GM12874 (cell line): ENCODE measurements at regions not wholly inside any gene's neighbourhood (a gene's known extent, or its start where the extent isn't known, plus 50 kb on each side); places are given as distances from the start of the nearest gene placed in this dataset.

Source experiments
- TF ChIP-seq, protein P1 (sequence below): IDR thresholded peaks from 2 replicates; pipeline ENCODE4 v1.5.1; 2011; ENCODE audit warnings: low read depth, mild to moderate bottlenecking, control low read depth, low read length, moderate library complexity; ENCODE audit not compliant: insufficient read depth

GRCh38 chr7:17689361-17689902, 250.9 kb downstream of the SNX13 start:
- TF ChIP-seq, protein P1, sequence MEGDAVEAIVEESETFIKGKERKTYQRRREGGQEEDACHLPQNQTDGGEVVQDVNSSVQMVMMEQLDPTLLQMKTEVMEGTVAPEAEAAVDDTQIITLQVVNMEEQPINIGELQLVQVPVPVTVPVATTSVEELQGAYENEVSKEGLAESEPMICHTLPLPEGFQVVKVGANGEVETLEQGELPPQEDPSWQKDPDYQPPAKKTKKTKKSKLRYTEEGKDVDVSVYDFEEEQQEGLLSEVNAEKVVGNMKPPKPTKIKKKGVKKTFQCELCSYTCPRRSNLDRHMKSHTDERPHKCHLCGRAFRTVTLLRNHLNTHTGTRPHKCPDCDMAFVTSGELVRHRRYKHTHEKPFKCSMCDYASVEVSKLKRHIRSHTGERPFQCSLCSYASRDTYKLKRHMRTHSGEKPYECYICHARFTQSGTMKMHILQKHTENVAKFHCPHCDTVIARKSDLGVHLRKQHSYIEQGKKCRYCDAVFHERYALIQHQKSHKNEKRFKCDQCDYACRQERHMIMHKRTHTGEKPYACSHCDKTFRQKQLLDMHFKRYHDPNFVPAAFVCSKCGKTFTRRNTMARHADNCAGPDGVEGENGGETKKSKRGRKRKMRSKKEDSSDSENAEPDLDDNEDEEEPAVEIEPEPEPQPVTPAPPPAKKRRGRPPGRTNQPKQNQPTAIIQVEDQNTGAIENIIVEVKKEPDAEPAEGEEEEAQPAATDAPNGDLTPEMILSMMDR, result no peak

DNA sequence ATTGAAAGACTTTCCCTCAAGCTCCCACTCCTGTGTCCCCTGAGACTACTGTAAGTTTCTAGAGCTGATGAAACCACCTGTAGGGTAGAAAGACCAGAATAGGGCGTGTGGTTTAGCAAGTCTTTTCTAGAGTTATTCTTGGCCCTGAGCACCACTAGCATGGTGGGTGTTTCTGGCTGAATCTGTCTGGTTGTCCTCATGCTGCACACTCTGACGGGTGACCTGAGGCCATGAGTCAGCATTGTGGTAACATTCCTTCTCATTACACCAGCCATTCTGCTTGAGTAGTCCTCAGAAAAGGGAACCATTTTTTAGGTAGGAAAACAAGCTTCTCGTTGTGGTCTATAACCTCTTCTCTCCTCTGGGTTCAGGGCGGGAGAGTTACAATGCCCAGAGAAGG, 250.3 kb downstream of the SNX13 start:
- TF ChIP-seq, protein P1, result no peak

DNA sequence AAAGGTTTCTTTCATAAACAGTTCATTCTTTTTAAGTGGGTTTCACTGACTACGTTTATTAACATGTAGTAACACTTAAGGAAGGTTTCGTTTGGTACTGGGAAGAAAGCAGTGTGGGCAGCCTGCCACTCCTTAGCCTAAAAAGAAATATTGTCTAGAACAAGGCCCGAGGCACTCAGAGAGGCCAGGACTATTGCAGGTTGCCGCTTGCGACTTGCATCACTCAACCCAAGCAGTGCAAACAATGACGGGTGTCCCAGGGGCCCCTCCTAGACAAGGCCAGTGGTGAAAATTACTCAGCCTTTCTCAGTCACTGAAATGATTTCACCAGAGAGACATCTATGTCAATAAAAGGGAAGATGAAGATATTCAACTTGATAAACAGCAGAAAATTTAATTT, 243.9 kb downstream of the SNX13 start:
- TF ChIP-seq, protein P1, result no peak

DNA sequence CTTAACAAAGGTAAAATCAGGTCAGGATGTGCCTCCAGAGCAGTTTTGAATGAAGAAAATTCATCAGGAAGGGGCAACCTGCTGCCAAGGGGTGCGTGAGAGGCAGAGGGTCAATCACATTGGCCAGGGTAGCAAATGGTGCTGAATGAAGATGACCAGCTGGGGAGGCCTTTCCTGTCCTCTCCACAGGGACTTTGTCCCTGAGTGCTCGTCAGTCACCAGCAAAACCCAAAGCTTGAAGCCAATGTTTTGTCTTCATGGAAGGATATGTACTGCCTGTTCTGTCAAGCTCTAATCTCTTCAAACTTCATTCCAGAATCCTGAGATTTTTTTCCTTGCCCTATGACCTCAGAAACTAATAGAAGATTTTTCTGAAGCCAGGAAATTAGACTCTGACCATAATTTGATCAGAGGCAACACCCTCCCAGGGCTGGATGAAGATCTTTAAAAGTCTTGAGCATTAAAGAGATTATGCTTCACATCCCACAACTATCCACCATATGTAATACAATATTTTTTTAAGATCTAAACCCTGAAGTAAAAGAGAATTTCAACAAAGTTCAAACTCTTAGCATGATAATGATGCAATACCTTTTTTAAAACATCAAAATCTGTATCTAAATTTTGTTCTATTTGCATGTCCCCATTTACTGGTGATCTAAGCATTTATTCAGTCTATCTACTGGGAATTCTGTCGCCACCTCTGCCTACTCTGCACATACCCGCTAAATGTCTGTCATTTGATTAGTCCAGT, 243.0 kb downstream of the SNX13 start:
- TF ChIP-seq, protein P1, result no peak

DNA sequence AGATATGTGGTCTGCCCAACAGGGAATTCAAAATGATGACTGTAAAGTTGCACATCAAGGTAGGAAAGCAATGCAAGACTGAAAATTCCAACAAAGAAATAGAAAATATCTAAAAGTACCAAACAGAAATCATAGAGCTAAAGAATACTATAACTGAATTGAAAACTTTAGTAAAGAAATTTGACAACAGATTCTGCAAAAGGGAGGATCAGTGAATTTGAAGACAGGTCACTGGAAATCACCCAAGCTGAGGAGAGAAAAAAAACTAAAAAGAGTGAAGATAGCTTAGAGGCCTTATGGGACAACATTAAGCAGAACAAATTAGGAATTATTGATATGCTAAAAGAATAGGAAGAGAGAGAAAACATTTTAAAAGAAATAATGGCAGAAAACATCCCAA, 240.6 kb downstream of the SNX13 start:
- TF ChIP-seq, protein P1, result no peak

DNA sequence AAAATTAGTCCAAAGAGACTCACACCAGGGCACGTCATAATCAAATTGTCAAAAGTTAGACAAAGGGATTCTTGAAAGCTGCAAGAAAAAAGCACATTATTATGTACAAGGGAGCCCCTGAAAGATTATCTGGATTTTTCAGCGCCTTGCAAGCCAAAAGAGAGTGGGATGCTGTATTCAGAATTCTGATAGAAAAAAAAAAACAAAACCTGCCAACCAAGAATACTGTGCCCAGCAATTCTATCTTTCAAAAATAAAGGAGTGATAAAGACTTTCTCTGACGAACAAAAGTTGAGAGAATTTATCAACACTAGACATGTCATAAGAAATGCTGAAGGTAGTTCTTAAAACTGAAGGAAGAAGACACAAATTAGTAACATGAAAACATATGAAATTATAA, 240.2 kb downstream of the SNX13 start:
- TF ChIP-seq, protein P1, result no peak

GRCh38 chr7:17706275-17706674, 234.0 kb downstream of the SNX13 start:
- TF ChIP-seq, protein P1, result no peak
